B cell (primary cell): ENCODE measurements at regions not wholly inside any gene's neighbourhood (a gene's known extent, or its start where the extent isn't known, plus 50 kb on each side); places are given as distances from the start of the nearest gene placed in this dataset.

Source experiments
- ATAC-seq: fragments of 200-7000 bp; cut with Tn5 transposase; one replicate; pipeline ENCODE4 v1.10.0; 2021; ENCODE audit warnings: low read depth, mild to moderate bottlenecking, moderate number of reproducible peaks, moderate library complexity
- CTCF ChIA-PET: fragments of 350-600 bp; sonication (Branson Sonifier 250); formaldehyde crosslinking; loops from one replicate; lab custom pipeline; 2021; ENCODE audit warnings: antibody characterized with exemption, inconsistent platforms; lab: Charles Lee
- POLR2A ChIA-PET: fragments of 350-600 bp; sonication (Branson Sonifier 250); formaldehyde crosslinking; loops from one replicate; lab custom pipeline; 2021; ENCODE audit warnings: antibody characterized with exemption; lab: Charles Lee
- DNase-seq: peaks from one replicate; pipeline ENCODE4 v3.0.0; 2013
- H2AFZ ChIP-seq: 2 replicates; pipeline ENCODE4 v1.6.1; 2012; ENCODE audit warnings: mild to moderate bottlenecking, low read depth, low read length; ENCODE audit not compliant: insufficient read depth, poor library complexity, severe bottlenecking
- H3K27ac ChIP-seq, 2 donors: 1 replicate in 1 of 2; 2 replicates in 1 of 2; pipeline ENCODE4 v1.5.1; 2012 to 2013; ENCODE audit warnings: low read length in 2 of 2, mild to moderate bottlenecking in 2 of 2, moderate library complexity in 1 of 2
- H3K27me3 ChIP-seq, 4 experiments: fragments of 200-600 bp in 1 of 4; sonication (generic) in 1 of 4; replicated peaks in 1 of 4; 1 replicate in 2 of 4; 2 replicates in 2 of 4; pipeline versions ENCODE4 v1.6.1 to v1.7.0; 2013 to 2016; ENCODE audit warnings: low read length in 3 of 4, mild to moderate bottlenecking in 2 of 4, mixed read lengths in 1 of 4, moderate library complexity in 1 of 4; ENCODE audit not compliant: insufficient read depth in 4 of 4, control insufficient read depth in 3 of 4; ENCODE audit errors: control extremely low read depth in 1 of 4
- H3K36me3 ChIP-seq, 2 experiments: replicated peaks in 1 of 2; 1 replicate in 1 of 2; 2 replicates in 1 of 2; pipeline versions ENCODE4 v1.6.1 to v1.7.1; 2013; ENCODE audit warnings: low read length in 1 of 2; ENCODE audit not compliant: insufficient read depth in 2 of 2, control insufficient read depth in 1 of 2; ENCODE audit errors: control extremely low read depth in 1 of 2, extremely low read depth in 1 of 2
- H3K4me1 ChIP-seq, 2 donors: fragments of 200-600 bp in 1 of 2; sonication (generic) in 1 of 2; 1 replicate in 1 of 2; 2 replicates in 1 of 2; pipeline versions ENCODE4 v1.5.1 to v1.6.1; 2013 to 2017; ENCODE audit warnings: low read length in 2 of 2; ENCODE audit not compliant: control insufficient read depth in 2 of 2, insufficient read depth in 2 of 2
- H3K4me2 ChIP-seq: replicated peaks from 2 replicates; pipeline ENCODE3; 2012; ENCODE audit warnings: mild to moderate bottlenecking, low read depth, low read length; ENCODE audit not compliant: poor library complexity, severe bottlenecking
- H3K4me3 ChIP-seq, 5 experiments: fragments of 200-600 bp in 1 of 5; sonication (generic) in 1 of 5; 1 replicate in 3 of 5; 2 replicates in 2 of 5; pipeline versions ENCODE4 v1.5.1 to v1.7.0; 2011 to 2016; ENCODE audit warnings: low read length in 4 of 5, mild to moderate bottlenecking in 4 of 5, low read depth in 2 of 5, control low read depth in 1 of 5, moderate library complexity in 1 of 5; ENCODE audit not compliant: insufficient read depth in 1 of 5; ENCODE audit errors: control extremely low read depth in 1 of 5, extremely low read depth in 1 of 5
- H3K79me2 ChIP-seq: fragments of 200-600 bp; sonication (generic); one replicate; pipeline ENCODE4 v1.6.0; 2016; ENCODE audit warnings: low read length; ENCODE audit not compliant: control insufficient read depth, insufficient read depth
- H3K9ac ChIP-seq: fragments of 200-600 bp; sonication (generic); 2 replicates; pipeline ENCODE4 v1.6.1; 2017; ENCODE audit warnings: mild to moderate bottlenecking, low read length, moderate library complexity
- H3K9me3 ChIP-seq, 3 donors: one replicate each; pipeline versions ENCODE4 v1.6.1 to v1.7.1; 2013; ENCODE audit warnings: low read length in 2 of 3; ENCODE audit not compliant: control insufficient read depth in 2 of 3, insufficient read depth in 1 of 3; ENCODE audit errors: control extremely low read depth in 1 of 3
- H4K20me1 ChIP-seq: 2 replicates; pipeline ENCODE4 v1.6.0; 2012; ENCODE audit warnings: mild to moderate bottlenecking, low read length; ENCODE audit not compliant: insufficient read depth, control insufficient read depth, poor library complexity, severe bottlenecking
- H3K27ac Mint-ChIP-seq: one replicate; pipeline ENCODE4 v1.8.0; 2021; ENCODE audit warnings: mixed read lengths
- H3K27me3 Mint-ChIP-seq: one replicate; pipeline ENCODE4 v1.8.0; 2021; ENCODE audit warnings: mixed read lengths
- H3K4me1 Mint-ChIP-seq: one replicate; pipeline ENCODE4 v1.8.0; 2021; ENCODE audit warnings: mixed read lengths
- H3K4me3 Mint-ChIP-seq: one replicate; pipeline ENCODE4 v1.8.0; 2021; ENCODE audit warnings: mixed read lengths
- H3K9me3 Mint-ChIP-seq: one replicate; pipeline ENCODE4 v1.8.0; 2022; ENCODE audit warnings: mixed read lengths; ENCODE audit not compliant: insufficient read depth
- EZH2 ChIP-seq: IDR thresholded peaks from 2 replicates; pipeline ENCODE4 v1.6.1; 2012; ENCODE audit warnings: borderline replicate concordance, low read depth, mild to moderate bottlenecking, moderate library complexity, low read length; ENCODE audit not compliant: insufficient read depth, poor library complexity, severe bottlenecking
- WGBS: methylation state at CpG from one replicate; pipeline ENCODE4 v1.1.5; 2013; ENCODE audit warnings: missing lambda C conversion rate; ENCODE audit not compliant: insufficient coverage; 5-methylcytosine and 5-hydroxymethylcytosine counted together
- intact Hi-C: fragments of 100-400 bp; cut with micrococcal nuclease; formaldehyde crosslinking; loops from one replicate; pipeline ENCODE4 v1.10.0; 2022
- TF ChIP-seq, protein P1 (sequence below): fragments of 200-600 bp; IDR thresholded peaks from one replicate; pipeline ENCODE4 v1.8.0; 2022; ENCODE audit warnings: antibody characterized with exemption, mild to moderate bottlenecking

- Histone ChIP-seq H2AFZ (no peak overlapping the region), H3K36me3 (no peaks in the 10 kb centered on the region), H3K79me2 (no peaks in the 10 kb centered on the region), H3K4me3 (no peak overlapping the region), H3K9ac (no peak overlapping the region), H4K20me1 (no peaks in the 10 kb centered on the region), H3K9me3 (no peaks in the 10 kb centered on the region), H3K27ac (no peak overlapping the region), H3K4me2 (no peak overlapping the region), H3K27me3 (no peaks in the 10 kb centered on the region), H3K4me1 (peaks cover 20 to 27% of the 10 kb centered on the region in 2 donors)
- Mint-ChIP-seq H3K27ac (peak overlapping the region; percentile 0), H3K9me3 (no peaks in the 10 kb centered on the region), H3K27me3 (peaks cover 4% of the 10 kb centered on the region), H3K4me1 (peaks cover 35% of the 10 kb centered on the region), H3K4me3 (no peak overlapping the region)
- TF ChIP-seq EZH2 = no peak
- TF ChIP-seq, protein P1, sequence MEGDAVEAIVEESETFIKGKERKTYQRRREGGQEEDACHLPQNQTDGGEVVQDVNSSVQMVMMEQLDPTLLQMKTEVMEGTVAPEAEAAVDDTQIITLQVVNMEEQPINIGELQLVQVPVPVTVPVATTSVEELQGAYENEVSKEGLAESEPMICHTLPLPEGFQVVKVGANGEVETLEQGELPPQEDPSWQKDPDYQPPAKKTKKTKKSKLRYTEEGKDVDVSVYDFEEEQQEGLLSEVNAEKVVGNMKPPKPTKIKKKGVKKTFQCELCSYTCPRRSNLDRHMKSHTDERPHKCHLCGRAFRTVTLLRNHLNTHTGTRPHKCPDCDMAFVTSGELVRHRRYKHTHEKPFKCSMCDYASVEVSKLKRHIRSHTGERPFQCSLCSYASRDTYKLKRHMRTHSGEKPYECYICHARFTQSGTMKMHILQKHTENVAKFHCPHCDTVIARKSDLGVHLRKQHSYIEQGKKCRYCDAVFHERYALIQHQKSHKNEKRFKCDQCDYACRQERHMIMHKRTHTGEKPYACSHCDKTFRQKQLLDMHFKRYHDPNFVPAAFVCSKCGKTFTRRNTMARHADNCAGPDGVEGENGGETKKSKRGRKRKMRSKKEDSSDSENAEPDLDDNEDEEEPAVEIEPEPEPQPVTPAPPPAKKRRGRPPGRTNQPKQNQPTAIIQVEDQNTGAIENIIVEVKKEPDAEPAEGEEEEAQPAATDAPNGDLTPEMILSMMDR = no peak
- ChIA-PET CTCF (interaction anchor here (1.2 to 1.7 kb wide), 2 partner anchors 77 to 203 kb away, joined by 4 read pairs; no protein-coding TSS in a partner anchor), POLR2A (no interaction called here)
- 99% methylated on average over 5 of the region's 5 CpGs for WGBS
- DNase-seq = no peak
- no peak for ATAC-seq
- intact Hi-C loops = loop anchor here (2.0 kb wide), 1 partner anchor 19 kb away; no protein-coding TSS in a partner anchor
Measured at GRCh38 chr13:40146063-40146462, 490.6 kb downstream of the COG6 start.

DNA sequence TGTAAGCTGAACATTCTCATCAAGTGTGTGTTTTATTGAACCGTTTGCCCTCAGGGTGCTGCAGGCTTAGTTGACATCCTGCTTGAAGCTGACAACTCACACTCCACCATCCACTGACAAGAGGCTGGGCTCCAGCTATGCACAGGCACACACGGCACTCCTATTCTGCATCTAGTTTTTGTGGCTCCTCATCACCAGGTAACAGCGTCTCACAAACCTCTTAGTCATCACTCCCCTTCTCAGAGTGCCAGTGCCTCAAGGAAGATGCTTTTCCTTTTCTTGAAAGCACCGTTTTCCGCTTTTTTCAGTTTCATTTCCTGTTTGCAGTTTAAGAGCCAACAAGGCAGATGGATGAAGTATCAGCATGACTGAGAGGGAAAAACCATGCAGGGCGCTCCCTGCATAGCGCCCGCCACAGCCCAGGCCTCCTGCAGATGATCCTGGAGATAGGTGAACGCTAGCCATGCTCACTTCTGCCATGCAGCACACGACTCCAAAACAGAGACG is 491.2 kb downstream of the COG6 start:
- TF ChIP-seq, protein P1 = no peak
- no peak for TF ChIP-seq EZH2
- no peak overlapping the region for H3K4me3 Mint-ChIP-seq
- no peaks in the 10 kb centered on the region for H3K36me3 ChIP-seq
- no peaks in the 10 kb centered on the region for H4K20me1 ChIP-seq
- H3K9ac ChIP-seq = no peak overlapping the region
- peak overlapping the region; percentile 5 for H3K4me2 ChIP-seq
- no peak overlapping the region for H3K27ac ChIP-seq
- DNase-seq = peak; percentile 36
- no peak overlapping the region for H2AFZ ChIP-seq
- H3K9me3 ChIP-seq = no peaks in the 10 kb centered on the region
- peaks cover 35% of the 10 kb centered on the region for H3K4me1 Mint-ChIP-seq
- ChIA-PET CTCF (interaction anchor here (1.2 to 1.7 kb wide), 2 partner anchors 78 to 204 kb away, joined by 4 read pairs; no protein-coding TSS in a partner anchor), POLR2A (no interaction called here)
- H3K27me3 Mint-ChIP-seq = peaks cover 4% of the 10 kb centered on the region
- H3K27ac Mint-ChIP-seq = no peak overlapping the region
- H3K79me2 ChIP-seq = no peaks in the 10 kb centered on the region
- intact Hi-C loops = loop anchor here (2.0 kb wide), 1 partner anchor 20 kb away; no protein-coding TSS in a partner anchor
- H3K4me3 ChIP-seq = no peak overlapping the region
- H3K4me1 ChIP-seq = peaks cover 20 to 27% of the 10 kb centered on the region in 2 donors
- WGBS = 45% methylated on average over 11 of the region's 11 CpGs
- peak; percentile 47 for ATAC-seq
- H3K27me3 ChIP-seq = no peaks in the 10 kb centered on the region
- H3K9me3 Mint-ChIP-seq = no peaks in the 10 kb centered on the region
